Activated naive CD8-positive, alpha-beta T cell treated with anti-CD3 and anti-CD28 coated beads, Interleukin-2, amount 50 U/mL, for 24 hours (primary cell): ENCODE measurements at regions not wholly inside any gene's neighbourhood (a gene's known extent, or its start where the extent isn't known, plus 50 kb on each side); places are given as distances from the start of the nearest gene placed in this dataset.
"Not testable (repeated sequence)": the region's sequence is repeated elsewhere in the genome, so short reads cannot be mapped to it uniquely, and the experiment has no call there.

ENCODE experiments used
- ATAC-seq: fragments of 150-1000 bp; cut with Tn5 transposase; one replicate; pipeline ENCODE4 v1.10.0; 2021
- DNase-seq: peaks from one replicate; pipeline ENCODE4 v3.0.0; 2021
- H3K27ac Mint-ChIP-seq: one replicate; pipeline ENCODE4 v1.8.0; 2021; ENCODE audit warnings: mild to moderate bottlenecking, mixed read lengths
- H3K27me3 Mint-ChIP-seq: one replicate; pipeline ENCODE4 v1.8.0; 2021; ENCODE audit warnings: mixed read lengths
- H3K36me3 Mint-ChIP-seq: one replicate; pipeline ENCODE4 v1.8.0; 2021; ENCODE audit warnings: low read depth, mixed read lengths
- H3K4me1 Mint-ChIP-seq: one replicate; pipeline ENCODE4 v1.8.0; 2021; ENCODE audit warnings: mixed read lengths
- H3K4me3 Mint-ChIP-seq: one replicate; pipeline ENCODE4 v1.8.0; 2021; ENCODE audit warnings: mild to moderate bottlenecking, moderate library complexity, mixed read lengths
- H3K9me3 Mint-ChIP-seq: one replicate; pipeline ENCODE4 v1.8.0; 2021; ENCODE audit warnings: mixed read lengths

DNA sequence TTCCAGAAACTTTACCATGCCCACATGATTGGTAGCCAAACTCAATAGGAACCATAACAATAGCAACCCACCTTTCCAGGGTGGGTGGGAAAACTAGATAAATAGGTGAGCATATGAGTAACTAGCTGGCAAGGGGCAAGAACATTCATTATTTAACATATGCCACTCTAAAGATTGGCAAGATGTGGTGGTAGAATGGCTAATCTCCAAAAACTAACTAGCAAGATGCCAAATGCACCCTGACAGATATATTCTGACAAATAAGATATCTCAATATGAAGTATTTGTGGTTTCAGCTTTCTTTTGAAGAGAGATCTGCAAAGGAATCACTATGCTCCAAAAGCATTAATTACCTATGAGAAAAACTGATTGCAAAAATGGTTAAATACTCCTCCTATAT, 895.6 kb downstream of the TLE1 start:
- DNase-seq (no peak), ATAC-seq (no peak)
- Mint-ChIP-seq H3K27ac (no peak overlapping the region), H3K4me1 (no peaks in the 10 kb centered on the region), H3K4me3 (no peak overlapping the region), H3K27me3 (no peaks in the 10 kb centered on the region), H3K36me3 (no peaks in the 10 kb centered on the region), H3K9me3 (peaks cover 4% of the 10 kb centered on the region)

DNA sequence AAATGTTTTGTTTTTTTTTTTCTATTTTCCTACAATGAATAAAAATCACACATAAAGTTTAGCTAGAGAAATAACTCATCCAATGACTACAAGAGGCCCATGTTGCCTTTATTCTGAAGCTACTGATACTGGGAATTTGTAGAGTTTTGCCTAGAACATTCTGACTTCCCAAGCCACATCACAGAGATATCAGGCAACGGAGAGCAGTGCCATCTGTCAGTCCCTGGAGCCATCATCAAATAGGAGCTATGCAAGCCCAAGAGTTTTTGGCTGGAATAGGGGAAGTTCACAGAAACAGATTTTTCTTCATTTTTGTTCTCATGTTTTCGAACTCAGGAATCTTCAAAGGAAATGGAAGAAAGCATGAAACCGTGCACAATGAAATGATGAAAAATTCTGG, 896.6 kb downstream of the TLE1 start:
- no peak for DNase-seq
- H3K27me3 Mint-ChIP-seq: no peaks in the 10 kb centered on the region
- no peak overlapping the region for H3K27ac Mint-ChIP-seq
- H3K4me1 Mint-ChIP-seq: no peaks in the 10 kb centered on the region
- no peaks in the 10 kb centered on the region for H3K36me3 Mint-ChIP-seq
- no peak overlapping the region for H3K4me3 Mint-ChIP-seq
- H3K9me3 Mint-ChIP-seq: peaks cover 8% of the 10 kb centered on the region
- ATAC-seq: no peak

DNA sequence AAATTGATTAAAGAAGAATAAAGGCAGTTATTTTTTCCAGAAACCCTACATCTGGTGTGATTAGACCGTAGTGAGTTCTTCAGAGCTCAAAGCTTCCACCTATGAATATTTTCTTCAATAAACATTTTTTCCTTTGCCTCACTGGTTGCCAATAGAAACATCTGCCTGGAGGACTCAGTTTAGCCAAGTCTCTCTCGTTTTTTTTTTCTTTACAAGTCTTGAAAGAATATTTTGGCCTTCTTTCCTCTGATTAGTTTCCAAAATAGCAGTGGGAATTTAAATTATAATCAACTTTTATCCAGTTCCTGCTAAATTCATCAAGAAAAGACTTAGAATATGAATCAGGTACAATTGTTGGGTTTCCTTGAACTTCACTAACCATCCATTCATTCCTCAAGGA, 897.5 kb downstream of the TLE1 start:
- no peak overlapping the region for H3K4me3 Mint-ChIP-seq
- DNase-seq: no peak
- no peaks in the 10 kb centered on the region for H3K27me3 Mint-ChIP-seq
- H3K9me3 Mint-ChIP-seq: peaks cover 11% of the 10 kb centered on the region
- H3K27ac Mint-ChIP-seq: no peak overlapping the region
- ATAC-seq: no peak
- H3K36me3 Mint-ChIP-seq: no peaks in the 10 kb centered on the region
- H3K4me1 Mint-ChIP-seq: no peaks in the 10 kb centered on the region

DNA sequence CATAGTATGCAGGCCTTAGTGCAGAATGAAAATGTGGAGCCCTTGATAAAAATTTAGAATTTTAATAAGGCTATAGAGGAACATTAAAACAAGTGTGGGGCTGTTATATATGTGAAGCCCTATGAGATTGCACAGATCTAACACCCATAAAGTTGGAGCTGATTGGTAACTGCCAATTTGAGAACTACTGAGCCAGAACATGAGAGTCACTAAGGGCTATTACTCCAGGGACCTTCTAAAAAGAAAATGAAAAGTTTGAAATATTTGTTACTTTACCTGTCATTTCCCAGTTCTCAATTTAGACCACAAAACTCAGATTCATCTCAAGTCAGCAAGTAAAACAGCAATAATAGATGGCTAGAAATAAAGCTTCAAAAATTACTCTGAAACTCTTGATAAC, 898.6 kb downstream of the TLE1 start:
- H3K27ac Mint-ChIP-seq: no peak overlapping the region

DNA sequence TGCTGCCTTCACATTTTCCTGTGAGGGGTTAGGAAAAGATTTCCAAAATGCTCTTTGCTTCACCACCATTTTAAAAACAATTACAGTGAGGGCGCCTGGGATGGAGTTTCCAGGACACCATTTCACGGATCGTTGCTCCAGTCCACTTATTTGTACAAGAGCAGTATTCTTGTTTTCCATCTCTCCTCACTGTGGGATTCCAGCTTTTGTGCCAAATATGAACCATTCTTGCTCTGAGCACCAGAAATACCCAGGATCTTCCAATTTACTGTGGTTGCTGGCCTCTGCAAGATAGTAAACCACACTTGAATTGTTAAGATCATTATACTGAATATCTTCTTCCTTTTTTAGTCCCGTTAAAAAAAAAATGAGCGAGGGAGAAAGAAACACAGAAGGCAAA, 899.5 kb downstream of the TLE1 start:
- ATAC-seq (no peak), DNase-seq (no peak)
- Mint-ChIP-seq H3K27ac (no peak overlapping the region), H3K4me3 (no peak overlapping the region), H3K27me3 (no peaks in the 10 kb centered on the region), H3K36me3 (no peaks in the 10 kb centered on the region), H3K9me3 (peaks cover 8% of the 10 kb centered on the region), H3K4me1 (no peaks in the 10 kb centered on the region)

More for the DNA sequence above, 898.6 kb downstream of the TLE1 start:
- H3K36me3 Mint-ChIP-seq: no peaks in the 10 kb centered on the region
- no peak for ATAC-seq
- peaks cover 11% of the 10 kb centered on the region for H3K9me3 Mint-ChIP-seq
- DNase-seq: no peak
- H3K4me1 Mint-ChIP-seq: no peaks in the 10 kb centered on the region
- no peaks in the 10 kb centered on the region for H3K27me3 Mint-ChIP-seq
- H3K4me3 Mint-ChIP-seq: no peak overlapping the region

DNA sequence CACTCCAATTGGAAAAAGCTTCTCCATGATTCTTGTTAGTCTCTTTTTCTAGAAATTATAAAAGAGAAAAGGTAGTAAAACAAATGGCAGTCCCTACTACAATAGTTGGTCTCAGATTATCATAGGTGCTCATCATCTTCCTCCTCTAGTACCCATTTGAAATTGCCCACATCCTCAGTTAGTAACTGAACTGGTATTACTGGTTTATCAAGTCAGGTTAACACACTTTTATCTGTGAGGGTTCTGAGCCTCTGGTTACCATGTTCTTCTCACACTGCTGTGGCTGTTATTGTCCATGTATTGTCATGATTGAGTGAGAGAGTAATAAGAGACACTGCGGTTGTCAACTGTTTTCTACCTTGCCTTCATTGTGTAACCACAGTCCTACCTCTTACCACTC, 901.7 kb downstream of the TLE1 start:
- Mint-ChIP-seq H3K4me1 (no peaks in the 10 kb centered on the region), H3K4me3 (no peak overlapping the region), H3K9me3 (peaks cover 6% of the 10 kb centered on the region), H3K36me3 (no peaks in the 10 kb centered on the region), H3K27me3 (no peaks in the 10 kb centered on the region), H3K27ac (no peak overlapping the region)
- no peak for DNase-seq
- ATAC-seq: no peak

DNA sequence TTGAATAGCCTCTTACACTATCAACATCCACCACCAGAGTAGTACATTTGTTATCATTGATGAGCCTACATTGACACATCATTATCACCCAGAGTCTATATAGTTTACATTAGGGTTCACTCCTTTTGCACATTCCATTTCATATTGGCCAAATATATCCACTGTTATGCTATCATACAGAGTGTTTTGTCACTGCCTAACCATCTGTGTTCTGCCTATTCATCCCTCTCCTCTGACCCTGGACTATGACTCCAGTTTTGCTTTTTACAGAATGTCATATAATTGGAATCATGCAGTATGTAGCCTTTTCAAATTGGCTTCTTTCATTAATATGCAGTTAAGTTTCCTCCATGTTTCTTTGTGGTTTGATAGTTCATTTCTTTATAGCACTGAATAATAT, 904.7 kb downstream of the TLE1 start:
- no peaks in the 10 kb centered on the region for H3K27me3 Mint-ChIP-seq
- H3K4me3 Mint-ChIP-seq: no peak overlapping the region
- ATAC-seq (no peak), DNase-seq (no peak)
- H3K9me3 Mint-ChIP-seq: peaks cover 6% of the 10 kb centered on the region
- no peaks in the 10 kb centered on the region for H3K36me3 Mint-ChIP-seq
- H3K4me1 Mint-ChIP-seq: no peaks in the 10 kb centered on the region
- H3K27ac Mint-ChIP-seq: no peak overlapping the region

DNA sequence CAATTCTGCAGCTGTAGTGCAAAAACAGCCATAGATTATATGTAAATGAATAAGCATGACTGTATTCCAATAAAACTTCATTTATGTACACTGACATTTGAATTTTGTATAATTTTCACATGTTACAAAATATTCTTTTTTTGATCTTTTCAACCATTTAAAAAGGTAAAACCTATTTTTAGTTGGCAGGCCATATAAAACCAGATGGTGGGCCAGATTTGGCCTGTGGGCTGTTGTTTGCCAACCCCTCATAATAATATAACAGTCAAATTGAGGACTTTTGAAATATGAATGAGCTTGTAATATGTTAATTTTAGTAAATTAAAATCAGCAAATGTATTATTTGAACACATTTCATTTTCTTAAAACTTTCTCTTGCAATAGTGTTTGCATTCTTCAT, 913.4 kb downstream of the TLE1 start:
- H3K27ac Mint-ChIP-seq: no peak overlapping the region
- H3K36me3 Mint-ChIP-seq: no peaks in the 10 kb centered on the region
- no peaks in the 10 kb centered on the region for H3K9me3 Mint-ChIP-seq
- no peaks in the 10 kb centered on the region for H3K27me3 Mint-ChIP-seq
- DNase-seq (no peak), ATAC-seq (no peak)
- no peak overlapping the region for H3K4me3 Mint-ChIP-seq
- no peaks in the 10 kb centered on the region for H3K4me1 Mint-ChIP-seq

DNA sequence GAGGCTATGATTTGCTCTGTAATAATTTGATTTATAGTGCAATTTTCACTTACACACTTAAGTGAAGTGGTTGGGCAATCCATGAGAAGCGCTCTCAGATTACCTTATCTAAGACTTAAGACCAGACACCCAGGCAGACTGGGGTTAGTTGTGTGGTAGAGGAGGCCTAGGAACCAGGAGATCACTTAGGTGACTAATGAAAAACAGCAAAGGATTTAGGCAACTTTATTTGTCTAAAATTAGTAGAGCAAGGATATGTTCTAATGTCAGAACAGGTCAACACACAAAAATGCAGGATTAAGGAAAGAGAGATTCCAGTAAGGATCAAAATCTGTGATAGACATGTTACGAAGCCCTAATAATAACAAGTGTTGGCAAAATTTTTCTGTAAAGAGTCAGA, 913.8 kb downstream of the TLE1 start:
- Mint-ChIP-seq H3K4me3 (no peak overlapping the region), H3K27ac (no peak overlapping the region), H3K27me3 (no peaks in the 10 kb centered on the region), H3K4me1 (no peaks in the 10 kb centered on the region), H3K36me3 (no peaks in the 10 kb centered on the region), H3K9me3 (no peaks in the 10 kb centered on the region)
- ATAC-seq: no peak
- DNase-seq: no peak

DNA sequence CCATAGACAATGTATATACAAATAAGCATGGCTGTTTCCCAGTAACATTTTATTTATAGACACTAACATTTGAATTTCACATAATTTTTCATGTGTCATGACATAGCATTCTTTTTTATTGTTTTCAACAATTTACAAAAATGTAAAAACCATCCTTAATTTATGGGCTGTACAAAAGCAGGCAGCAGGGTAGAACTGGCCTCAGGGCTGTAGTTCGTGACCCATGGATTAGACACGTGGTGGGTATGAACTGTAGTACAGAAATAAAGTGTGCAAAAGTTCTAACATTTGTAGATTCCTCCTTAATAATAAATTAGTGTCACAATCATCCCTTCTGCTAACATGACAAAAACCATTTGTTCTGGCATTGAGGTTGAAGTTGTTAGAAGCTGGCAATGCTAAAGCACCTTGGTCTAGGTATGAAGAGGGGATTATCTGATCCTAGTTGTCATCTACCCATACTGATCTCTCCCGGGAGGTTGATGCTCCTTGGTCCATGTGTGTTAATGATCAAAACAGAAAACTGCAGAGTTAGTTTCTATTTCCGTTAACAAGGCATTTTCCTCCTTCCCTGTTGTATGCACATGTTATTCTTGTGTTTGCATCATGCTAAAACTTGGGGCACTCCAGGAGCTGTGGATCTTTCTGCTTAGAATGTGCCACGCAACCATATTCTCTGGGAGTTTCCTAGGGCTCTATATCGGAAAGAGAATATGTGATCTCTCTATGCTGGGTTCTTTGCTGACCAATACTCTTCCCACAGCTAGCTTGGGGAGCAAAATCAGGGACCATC, 917.6 kb downstream of the TLE1 start:
- H3K4me1 Mint-ChIP-seq: no peaks in the 10 kb centered on the region
- H3K36me3 Mint-ChIP-seq: no peaks in the 10 kb centered on the region
- no peaks in the 10 kb centered on the region for H3K9me3 Mint-ChIP-seq
- H3K27ac Mint-ChIP-seq: no peak overlapping the region
- H3K4me3 Mint-ChIP-seq: no peak overlapping the region
- DNase-seq (no peak), ATAC-seq (no peak)
- H3K27me3 Mint-ChIP-seq: no peaks in the 10 kb centered on the region

DNA sequence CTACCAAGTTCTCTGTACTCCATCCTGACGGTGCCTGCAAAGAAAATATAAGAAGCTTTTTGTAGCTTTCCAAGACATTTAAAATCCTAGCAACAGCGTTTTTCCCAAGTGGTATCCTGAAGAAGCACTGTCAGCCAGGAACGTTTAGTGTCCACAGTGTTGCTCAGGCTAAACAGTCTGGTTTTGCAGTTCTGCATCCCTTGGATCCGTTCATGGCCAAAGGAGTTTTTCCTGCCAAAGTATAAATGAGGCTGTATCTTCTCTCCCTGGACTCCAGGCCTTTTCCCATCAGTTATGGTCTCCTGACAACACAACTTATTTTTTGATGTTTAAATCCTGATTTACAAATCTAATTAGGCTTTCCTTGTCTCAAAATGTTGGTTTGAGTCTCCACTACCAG, 925.8 kb downstream of the TLE1 start:
- no peaks in the 10 kb centered on the region for H3K36me3 Mint-ChIP-seq
- ATAC-seq (no peak), DNase-seq (no peak)
- H3K27ac Mint-ChIP-seq: no peak overlapping the region
- no peaks in the 10 kb centered on the region for H3K4me1 Mint-ChIP-seq
- H3K9me3 Mint-ChIP-seq: peaks cover 4% of the 10 kb centered on the region
- H3K27me3 Mint-ChIP-seq: no peaks in the 10 kb centered on the region
- H3K4me3 Mint-ChIP-seq: no peak overlapping the region

DNA sequence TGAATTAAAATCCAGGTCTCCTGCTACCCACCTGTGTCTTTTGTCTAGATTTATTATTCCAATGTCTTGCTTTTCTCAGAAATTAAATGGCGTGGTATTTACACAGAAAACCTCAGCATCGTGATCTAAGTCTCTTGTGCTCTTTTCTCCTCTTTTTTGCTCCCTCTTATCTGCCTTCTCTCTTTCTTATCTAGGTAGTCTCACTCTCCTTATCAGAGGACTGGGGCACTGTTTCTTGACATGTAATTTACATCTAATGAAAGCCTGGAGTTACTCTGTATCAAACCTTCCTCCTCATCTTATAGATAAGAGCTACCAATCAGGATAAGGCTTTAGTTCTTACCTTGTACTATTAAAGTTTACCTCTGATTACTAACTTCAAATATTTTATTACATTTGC, 933.8 kb downstream of the TLE1 start:
- no peak for DNase-seq
- Mint-ChIP-seq H3K36me3 (no peaks in the 10 kb centered on the region), H3K27me3 (no peaks in the 10 kb centered on the region), H3K4me3 (no peak overlapping the region), H3K27ac (no peak overlapping the region), H3K9me3 (peaks cover 4% of the 10 kb centered on the region), H3K4me1 (no peaks in the 10 kb centered on the region)
- no peak for ATAC-seq

DNA sequence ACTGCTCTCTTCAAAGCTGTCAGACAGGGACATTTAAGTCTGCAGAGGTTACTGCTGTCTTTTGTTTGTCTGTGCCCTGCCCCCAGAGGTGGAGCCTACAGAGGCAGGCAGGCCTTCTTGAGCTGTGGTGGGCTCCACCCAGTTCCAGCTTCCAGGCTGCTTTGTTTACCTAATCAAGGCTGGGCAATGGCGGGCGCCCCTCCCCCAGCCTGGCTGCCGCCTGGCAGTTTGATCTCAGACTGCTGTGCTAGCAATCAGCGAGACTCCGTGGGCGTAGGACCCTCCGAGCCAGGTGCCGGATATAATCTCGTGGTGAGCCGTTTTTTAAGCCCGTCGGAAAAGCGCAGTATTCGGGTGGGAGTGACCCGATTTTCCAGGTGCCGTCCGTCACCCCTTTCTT, 942.3 kb downstream of the TLE1 start:
- not testable (repeated sequence) for H3K9me3 Mint-ChIP-seq, H3K4me3 Mint-ChIP-seq, H3K36me3 Mint-ChIP-seq, H3K4me1 Mint-ChIP-seq, ATAC-seq, DNase-seq, H3K27ac Mint-ChIP-seq, H3K27me3 Mint-ChIP-seq

DNA sequence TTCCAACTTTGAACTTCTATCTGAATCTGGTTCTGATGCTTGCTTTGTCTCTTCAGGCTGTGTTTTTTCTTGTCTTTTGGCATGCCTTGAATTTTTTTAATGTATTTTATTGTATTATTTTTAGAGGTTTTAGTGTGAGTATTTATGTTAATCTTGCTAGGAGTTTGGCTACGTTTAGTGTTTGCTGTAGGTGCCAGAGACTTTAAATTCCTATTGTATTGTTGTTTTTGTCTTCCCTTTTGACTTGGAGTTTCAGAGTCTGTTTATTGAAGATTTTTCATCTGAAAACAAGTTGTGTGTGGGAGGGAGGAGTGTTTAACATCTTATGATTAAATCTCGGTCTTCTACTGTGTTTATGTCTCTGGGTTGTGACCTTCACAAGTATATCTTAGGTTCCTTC, 956.8 kb downstream of the TLE1 start:
- H3K27ac Mint-ChIP-seq: no peak overlapping the region
- H3K4me3 Mint-ChIP-seq: no peak overlapping the region
- H3K9me3 Mint-ChIP-seq: peaks cover 4% of the 10 kb centered on the region
- H3K4me1 Mint-ChIP-seq: no peaks in the 10 kb centered on the region
- no peaks in the 10 kb centered on the region for H3K27me3 Mint-ChIP-seq
- H3K36me3 Mint-ChIP-seq: no peaks in the 10 kb centered on the region
- DNase-seq (no peak), ATAC-seq (no peak)

DNA sequence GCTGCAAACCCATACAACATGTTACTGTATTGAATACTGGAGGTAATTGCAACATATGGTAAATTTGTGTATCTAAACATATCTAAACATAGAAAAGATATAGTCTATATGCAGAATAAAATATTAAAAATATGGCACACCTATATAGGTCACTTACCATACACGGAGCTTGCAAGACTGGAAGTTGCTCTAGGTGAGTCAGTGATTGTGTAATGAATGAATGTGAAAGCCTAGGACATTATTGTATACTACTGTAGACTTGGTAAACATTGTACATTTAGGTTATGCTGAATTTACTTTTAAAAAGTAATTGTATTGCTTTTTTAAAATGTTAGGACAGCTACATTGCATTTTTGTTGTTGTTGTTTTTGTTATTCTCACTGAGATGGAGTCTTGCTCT, 968.8 kb downstream of the TLE1 start:
- Mint-ChIP-seq H3K36me3 (no peaks in the 10 kb centered on the region), H3K27me3 (no peaks in the 10 kb centered on the region), H3K9me3 (peaks cover 22% of the 10 kb centered on the region), H3K4me1 (no peaks in the 10 kb centered on the region), H3K27ac (no peak overlapping the region), H3K4me3 (no peak overlapping the region)
- ATAC-seq (no peak), DNase-seq (no peak)

DNA sequence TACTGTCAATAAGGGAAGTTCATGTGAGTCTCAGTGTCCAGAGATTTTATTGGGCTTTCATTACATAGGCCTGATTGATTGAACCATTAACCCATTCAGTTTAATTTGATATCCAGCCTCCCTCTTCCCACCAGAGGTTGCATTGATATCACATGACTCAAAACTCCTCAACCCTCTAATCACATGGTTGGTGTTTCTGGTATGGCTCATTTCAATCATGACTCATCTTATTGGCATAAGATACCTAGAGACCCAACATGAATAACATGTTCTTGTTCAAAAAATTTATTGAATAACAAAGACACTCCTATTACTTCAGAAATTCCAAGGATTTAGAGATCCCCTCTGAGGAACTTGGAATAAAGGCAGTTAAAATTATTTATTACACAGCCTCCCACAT, 982.2 kb downstream of the TLE1 start:
- ATAC-seq (no peak), DNase-seq (no peak)
- Mint-ChIP-seq H3K27me3 (no peaks in the 10 kb centered on the region), H3K4me1 (no peaks in the 10 kb centered on the region), H3K9me3 (peaks cover 23% of the 10 kb centered on the region), H3K4me3 (no peak overlapping the region), H3K27ac (no peak overlapping the region), H3K36me3 (no peaks in the 10 kb centered on the region)
